ENCODE measurements at regions not wholly inside any gene's neighbourhood (a gene's known extent, or its start where the extent isn't known, plus 50 kb on each side); places are given as distances from the start of the nearest gene placed in this dataset.

GRCh38 chr6:40268614-40269013 is 318.6 kb downstream of the LRFN2 start:
- DNase-seq (ENCODE audit: low spot score), result no peak

DNA sequence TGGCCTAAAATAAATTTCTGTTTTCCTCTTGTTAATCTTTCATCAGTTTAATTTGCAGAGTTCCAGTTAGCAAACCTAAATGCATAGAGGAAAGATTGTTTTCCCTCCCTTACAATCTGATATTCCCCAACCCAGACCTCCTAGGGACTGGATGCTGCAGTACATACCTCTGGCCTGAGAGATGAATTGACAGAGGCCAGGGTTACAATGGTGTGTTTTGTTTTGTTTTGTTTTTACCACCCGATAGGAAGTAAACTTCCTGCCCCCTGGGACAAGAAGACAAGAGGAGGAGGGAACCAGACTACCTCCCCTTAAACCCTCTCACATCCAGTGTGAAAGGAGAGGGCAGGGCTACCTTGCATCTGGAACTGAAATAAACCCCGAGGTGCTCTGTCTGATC is 319.0 kb downstream of the LRFN2 start:
- no peak for DNase-seq (ENCODE audit: low spot score)

DNA sequence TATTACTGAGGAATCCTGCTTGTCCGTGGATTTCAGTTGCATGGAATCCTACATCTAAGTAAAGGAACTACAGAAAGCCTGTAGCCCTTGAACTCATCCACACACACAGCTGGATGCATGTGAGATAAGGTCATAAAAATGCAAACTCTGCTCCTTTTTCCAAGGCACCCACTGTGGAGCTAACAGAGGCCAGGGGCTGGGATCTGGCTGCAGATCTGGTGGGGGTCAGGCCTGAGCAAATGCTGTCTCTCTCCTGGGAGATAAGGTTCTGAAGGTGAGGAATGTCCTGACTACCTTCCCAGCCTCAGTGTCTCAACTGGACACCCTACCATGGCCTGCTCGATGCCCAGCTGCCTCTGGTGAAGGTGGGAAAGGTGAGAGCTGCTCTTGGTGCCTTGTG is 321.5 kb downstream of the LRFN2 start:
- no peak for DNase-seq (ENCODE audit: low spot score)

GRCh38 chr6:40263970-40264369 is 323.2 kb downstream of the LRFN2 start:
- no peak for DNase-seq (ENCODE audit: low spot score)

GRCh38 chr6:40262363-40262762 is 324.8 kb downstream of the LRFN2 start:
- DNase-seq (ENCODE audit: low spot score), result no peak

DNA sequence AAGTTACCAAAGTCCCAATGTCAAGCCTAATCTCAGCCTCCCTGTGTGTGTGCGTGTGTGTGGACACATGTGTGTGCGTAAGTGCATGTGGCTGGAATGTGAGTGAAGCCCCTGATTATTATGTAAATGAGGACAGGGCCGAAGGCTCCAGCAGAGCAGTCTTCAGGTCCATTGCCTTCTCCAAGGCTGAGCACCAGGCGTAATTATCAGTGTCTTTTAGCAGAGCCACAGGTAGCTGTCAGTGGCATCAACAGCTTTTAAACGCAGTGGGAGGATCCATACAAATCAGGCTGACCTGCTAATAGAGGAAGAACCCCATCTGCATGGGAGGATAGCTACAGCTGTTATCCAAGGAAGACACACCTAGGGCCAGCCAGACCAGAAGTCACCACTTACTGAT is 324.3 kb upstream of the MOCS1 start:
- DNase-seq (ENCODE audit: low spot score), result no peak

DNA sequence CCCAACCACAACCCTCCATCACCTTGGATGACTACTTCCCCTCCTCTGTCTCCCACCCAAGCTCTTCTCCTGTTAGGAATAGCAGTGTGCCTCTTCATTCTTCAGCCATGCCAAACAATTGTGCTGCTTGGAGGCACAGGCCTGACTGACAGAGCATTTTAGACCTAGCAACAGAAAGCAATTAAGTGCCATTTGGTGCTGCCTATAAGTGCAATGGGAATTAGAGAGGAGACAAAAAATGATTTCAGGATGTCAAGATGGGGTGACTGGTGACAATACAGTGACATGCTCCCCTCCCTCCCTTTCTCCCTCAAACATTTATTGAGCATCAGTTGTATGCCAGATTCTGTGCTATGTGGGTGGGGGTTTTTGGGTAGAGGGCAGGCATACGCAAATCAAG is 322.6 kb upstream of the MOCS1 start:
- no peak for DNase-seq (ENCODE audit: low spot score)

- no peak for DNase-seq (ENCODE audit: low spot score)
These were observed 322.0 kb upstream of the MOCS1 start for GRCh38 chr6:40256224-40256623.

GRCh38 chr6:40253420-40253819 is 319.2 kb upstream of the MOCS1 start:
- no peak for DNase-seq (ENCODE audit: low spot score)

DNA sequence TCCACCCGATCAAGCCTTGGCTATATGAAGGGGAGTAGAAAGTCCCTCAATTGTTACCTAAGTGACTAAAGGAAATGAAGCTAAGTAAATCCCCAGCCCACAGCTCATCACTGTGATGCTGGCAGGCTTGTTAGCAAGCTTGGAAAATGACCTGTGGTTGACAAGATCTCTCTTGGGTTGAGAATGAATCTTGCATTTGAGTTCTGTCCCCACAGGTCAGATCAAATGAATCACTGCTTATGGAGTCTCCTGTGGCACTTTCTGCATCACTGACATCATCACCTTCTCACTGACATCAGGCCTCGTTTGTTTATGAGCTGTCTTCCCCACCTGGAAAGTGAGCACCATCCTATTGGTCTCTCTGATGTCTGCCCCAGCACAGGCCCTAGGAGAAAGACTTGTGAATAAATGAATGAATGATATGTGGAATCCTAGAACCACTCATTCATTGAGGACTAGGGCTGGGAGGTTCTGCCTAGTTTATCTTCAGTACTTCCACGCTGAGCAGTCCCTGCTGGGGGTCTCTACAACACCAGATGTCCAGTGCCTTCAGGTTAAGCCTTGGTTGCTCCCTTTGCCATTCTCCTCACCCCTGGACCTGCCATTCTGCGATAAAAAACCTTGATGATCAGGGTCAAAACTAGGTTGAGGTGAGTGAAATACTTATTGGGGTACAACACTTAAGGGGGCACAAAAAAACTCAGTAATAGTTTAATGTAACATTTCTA is 318.4 kb upstream of the MOCS1 start:
- no peak for DNase-seq (ENCODE audit: low spot score)

- no peak for DNase-seq (ENCODE audit: low spot score)
These were observed 317.5 kb upstream of the MOCS1 start for GRCh38 chr6:40251637-40252300.

DNA sequence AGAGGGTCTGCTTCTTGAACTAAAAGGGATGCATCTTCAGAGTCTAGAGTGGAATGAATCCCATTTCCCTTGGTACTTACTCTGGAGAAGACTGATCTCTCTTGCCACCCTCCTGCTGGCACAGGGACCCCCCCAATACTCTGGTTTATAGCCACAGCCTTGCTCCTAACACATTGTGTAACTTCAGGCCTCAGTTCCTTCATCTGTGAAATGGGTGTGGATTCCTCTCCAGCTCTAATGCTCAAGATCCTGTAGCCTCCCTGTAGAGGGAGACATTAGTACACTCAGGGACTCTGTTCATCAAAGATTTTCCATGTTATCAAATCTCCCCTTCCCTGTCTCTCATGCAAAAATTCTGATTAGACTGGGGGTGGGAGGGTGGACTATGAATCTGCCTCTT is 315.7 kb upstream of the MOCS1 start:
- DNase-seq (ENCODE audit: low spot score), result no peak

DNA sequence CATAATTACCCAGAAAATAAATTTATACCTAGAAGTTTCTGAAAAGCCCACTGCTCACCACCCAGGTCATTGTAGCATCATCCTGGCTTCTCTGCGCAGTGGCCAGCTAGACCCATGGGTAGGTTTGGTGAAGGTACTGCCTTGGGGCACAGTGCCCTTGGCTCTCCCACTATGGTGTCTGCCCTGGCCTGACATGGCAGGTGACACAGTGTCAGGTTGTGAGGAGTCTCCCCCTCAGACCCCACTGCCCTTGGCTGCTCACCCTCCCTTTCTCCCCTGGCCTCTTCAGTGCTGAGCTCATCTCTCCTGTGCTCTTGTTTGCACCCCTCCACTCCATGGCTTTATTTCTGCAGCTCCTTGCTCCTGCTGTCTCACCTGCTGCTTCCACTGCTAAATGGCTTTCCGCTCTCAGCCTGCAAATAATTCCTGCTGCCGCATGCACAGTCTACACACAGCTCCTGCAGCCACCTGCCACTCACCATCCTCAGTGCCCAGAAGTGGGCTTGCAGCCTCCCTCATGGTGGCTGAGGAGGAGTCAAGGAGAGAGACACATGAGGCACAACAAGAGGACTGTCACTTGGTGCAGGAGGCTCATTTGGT is 313.4 kb upstream of the MOCS1 start:
- DNase-seq (ENCODE audit: low spot score), result no peak

DNA sequence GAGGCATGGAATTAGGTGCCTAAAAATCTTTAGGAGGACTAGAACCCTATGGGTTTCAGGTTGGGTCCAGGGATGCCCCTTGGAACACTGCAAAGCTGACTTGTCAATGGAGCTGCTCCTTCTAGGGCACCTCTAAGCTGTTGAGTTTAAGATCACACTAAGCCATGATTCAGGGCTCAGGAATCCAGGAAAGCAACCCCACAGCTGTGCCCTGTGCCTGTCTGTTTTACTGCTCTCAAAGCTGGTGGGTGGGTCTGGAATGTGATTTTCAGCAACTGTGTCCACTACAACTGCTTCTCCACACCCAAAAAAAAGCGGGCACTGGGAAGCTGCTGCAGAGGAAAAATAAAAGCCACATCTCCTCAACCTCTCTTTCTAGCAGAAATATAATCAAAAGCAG is 310.4 kb upstream of the MOCS1 start:
- no peak for DNase-seq (ENCODE audit: low spot score)

- DNase-seq (ENCODE audit: low spot score), result no peak
These were observed 298.4 kb upstream of the MOCS1 start for GRCh38 chr6:40232698-40233097.

DNA sequence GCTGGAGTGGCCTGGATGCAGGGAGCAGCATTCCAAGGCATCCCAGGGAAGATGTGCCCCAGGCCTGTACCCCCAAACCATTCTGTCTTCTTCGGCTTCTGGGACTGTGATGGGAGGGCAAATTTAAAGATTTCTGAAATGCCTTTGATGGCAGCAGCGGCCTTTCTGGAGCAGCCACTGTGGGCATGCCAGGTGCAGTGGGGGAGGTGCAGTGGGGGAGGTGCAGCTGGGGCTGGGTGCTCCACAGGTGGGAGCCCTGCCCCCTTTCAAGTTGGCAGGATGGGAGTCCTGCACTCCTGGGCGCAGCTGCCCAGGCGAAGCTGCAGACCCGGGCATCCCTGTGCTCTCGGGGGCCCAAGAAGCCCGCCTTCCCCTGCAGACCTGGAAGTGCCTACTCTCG is 293.5 kb upstream of the MOCS1 start:
- no peak for DNase-seq (ENCODE audit: low spot score)

DNA sequence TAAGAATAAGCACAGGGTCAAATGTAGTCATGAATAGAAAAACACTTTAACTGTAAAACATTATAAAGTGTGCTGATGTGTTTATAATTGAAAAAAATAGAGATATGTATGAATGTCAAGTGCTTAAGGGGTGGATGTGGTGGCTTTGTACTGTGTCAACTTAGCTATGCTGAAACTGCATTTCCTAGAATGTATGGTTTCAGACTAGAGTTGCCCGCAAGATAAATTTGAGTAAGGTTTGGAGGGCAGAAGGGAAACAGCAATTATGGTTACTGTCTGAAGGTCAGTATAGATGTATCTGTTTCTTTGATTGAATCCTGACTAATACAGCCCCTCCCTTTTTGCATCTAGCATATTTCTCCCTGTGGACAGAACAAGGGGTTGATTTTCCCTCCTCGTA is 288.1 kb upstream of the MOCS1 start:
- no peak for DNase-seq (ENCODE audit: low spot score)

DNA sequence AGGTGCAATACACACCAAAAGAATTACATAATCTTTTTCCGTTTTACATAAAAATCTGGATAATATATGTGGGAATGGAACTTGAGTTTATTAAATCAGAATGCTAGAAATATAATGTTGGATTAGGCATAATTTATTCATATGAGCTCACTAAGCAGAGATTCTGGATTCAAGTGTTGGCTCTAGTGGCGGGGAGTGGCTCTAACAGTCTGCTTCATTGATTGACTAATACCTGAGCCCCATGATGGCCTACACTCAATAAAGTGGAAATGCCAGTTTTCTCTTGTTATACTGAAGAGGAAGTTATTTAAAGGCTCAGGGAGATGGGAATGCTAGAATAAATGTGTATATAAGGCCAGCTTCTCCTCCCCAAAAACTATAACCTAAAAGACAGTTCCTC is 285.5 kb upstream of the MOCS1 start:
- DNase-seq (ENCODE audit: low spot score), result no peak

DNA sequence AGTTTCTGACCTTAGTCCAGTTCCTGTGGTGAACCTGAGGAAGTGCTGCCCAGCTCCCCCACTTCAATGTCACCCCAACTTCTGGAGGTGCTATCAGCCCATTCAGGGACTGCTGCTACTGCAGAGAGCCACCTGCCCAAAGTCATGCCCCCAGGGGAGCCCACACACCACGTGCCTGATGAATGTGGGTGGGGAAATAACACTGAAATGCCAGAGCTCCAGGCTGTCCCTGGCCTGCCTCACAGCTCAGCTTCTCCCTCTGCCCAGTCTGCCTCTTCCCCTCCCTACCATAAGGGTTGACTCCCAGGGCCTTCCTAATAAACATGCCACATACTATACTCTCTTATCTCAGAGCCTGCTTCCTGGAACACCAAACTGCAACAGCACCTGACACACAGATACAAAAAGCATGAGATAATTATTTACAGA is 276.4 kb upstream of the MOCS1 start:
- DNase-seq (ENCODE audit: low spot score), result no peak

DNA sequence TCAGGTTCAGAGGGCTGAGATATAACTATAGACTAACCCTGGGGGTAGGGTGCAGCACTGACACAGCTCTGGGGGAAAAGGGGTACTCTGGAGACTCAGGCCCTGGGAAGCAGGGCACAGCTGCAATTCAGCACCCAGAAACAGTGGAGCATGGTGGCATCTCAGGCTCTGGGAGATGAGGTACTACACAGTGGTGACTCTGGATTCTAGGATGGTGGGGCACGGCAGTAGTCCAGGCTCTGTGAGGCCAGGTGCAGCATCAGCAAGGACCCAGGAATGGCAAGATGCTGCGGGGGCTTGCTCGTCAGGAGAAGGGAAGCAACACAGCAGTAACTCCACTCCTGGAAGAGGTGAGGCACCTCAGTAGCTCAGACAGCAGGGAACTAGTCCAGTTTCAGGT is 271.5 kb upstream of the MOCS1 start:
- no peak for DNase-seq (ENCODE audit: low spot score)

GRCh38 chr6:40205004-40205403 is 270.7 kb upstream of the MOCS1 start:
- DNase-seq (ENCODE audit: low spot score), result no peak

DNA sequence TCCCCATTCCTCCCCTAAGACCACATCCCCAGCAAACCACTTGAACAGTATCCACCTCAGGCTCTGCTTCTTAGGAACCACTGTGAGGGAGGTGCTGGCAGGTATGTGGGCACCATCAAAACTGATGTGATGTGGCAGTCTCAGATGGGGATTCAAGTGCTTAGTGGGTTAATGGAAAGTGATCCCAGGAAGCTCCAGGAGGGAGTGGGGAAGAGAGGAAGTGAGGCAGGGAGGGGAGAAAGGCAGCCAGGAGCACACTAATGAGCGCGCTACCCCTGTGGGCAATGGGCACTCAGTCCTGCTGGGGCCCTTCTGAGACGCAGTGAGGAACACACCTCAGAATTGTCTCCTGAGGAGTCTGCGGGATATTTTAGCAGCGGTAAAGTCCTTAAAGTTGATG is 263.1 kb upstream of the MOCS1 start:
- no peak for DNase-seq (ENCODE audit: low spot score)

GRCh38 chr6:40196135-40196518 is 261.9 kb upstream of the MOCS1 start:
- DNase-seq (ENCODE audit: low spot score), result no peak

All from mesenteric fat pad (tissue), 1 donor.